Stimulated activated CD8-positive, alpha-beta memory T cell treated with anti-CD3 and anti-CD28 coated beads, Interleukin-12 subunit alpha, Interleukin-12 subunit beta, amount 100 ng/mL, for 1 hour (primary cell): ENCODE measurements at regions not wholly inside any gene's neighbourhood (a gene's known extent, or its start where the extent isn't known, plus 50 kb on each side); places are given as distances from the start of the nearest gene placed in this dataset.
"Not testable (repeated sequence)": the region's sequence is repeated elsewhere in the genome, so short reads cannot be mapped to it uniquely, and the experiment has no call there.

ENCODE experiments used
- DNase-seq: peaks from one replicate; pipeline ENCODE4 v3.0.0-alpha.2; 2020; ENCODE audit warnings: low read depth

DNA sequence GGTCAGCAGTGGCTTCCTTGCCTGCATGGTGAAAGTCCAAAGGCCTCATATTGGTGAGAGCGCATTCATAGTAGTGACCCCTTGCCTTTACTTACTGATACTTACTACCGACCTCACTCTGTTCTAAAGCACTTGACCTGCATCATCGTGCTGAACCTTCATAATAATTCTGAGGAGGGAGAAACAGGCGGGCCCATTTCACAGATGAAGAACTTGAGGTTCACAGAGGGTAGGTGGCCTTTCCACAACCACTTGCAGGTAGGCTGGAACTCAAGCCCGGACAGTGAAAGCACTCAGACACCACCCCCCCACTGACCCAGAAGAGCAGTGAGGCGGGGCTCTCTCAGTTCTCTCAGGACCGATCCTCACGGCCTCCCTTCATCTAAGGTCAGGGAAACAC lies 149.4 kb upstream of the CHST15 start:
- DNase-seq, result no peak

DNA sequence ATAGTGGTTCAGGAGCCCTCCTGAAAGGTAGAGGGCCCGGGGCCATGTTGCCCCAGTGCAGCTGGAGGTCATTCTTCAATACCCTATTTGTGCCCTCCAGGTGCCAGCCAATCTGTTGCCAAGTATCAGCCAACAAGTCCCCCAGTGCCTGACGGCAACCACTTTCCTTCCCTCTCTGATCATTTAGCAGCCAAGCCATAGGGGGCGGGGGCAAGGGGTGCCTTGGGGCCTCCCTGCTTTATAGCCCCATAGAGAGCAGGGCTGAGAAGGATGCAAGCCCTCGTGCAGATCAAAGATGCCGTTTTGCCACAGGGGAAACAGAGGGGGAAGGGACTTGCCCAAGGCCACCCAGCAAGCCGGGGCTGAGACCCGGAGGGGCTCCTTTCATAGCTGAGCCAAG lies 149.0 kb upstream of the CHST15 start:
- no peak for DNase-seq

DNA sequence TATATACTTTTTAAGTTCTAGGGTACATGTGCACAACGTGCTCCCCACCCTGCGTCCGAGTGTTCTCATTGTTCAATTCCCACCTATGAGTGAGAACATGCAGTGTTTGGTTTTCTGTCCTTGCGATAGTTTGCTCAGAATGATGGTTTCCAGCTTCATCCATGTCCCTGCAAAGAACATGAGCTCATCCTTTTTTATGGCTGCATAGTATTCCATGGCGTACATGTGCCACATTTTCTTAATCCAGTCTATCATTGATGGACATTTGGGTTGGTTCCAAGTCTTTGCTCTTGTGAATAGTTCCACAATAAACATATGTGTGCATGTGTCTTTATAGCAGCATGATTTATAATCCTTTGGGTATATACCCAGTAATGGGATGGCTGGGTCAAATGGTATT lies 148.1 kb upstream of the CHST15 start:
- DNase-seq, result not testable (repeated sequence)

DNA sequence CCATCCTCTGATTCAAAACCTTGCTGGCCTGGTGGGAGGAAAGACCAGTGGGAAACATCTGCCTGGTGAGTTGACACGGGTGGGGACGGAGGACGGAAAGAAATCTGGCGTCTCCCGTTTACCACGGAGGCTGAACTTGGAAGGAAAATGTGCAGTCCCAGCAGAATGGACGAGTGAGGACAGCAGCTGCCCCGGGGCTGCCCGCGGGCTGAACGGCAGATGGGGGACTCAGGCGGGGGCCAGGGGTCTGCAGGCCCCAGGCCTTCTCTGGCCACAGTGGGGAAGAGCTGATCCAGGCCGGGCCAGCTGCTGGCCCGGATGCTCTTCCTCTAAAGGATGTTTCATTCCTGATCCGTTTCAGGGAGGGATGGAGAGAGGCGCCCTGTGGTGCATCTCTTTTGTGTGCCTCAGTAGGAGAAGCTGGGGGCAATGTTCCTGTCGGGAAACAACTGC lies 147.5 kb upstream of the CHST15 start:
- no peak for DNase-seq

DNA sequence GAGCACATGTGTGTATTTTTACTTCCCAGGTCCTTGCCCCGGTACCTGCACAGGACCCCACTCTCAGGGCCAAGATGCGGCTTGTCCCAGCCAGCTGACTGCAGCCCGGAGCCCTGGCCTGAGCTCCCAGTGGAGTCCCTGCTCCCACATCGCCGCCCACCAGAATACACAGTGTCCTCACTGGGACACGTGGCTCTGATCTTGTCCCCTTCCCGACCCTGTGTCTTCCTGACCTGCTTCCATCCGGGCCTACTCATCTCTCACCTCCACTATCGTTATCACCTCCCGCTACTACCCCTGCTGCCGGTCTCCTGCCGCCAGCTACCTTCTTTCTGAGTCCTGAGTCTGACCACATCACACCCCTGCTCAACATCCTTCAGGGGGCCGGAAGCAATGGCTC lies 146.3 kb upstream of the CHST15 start:
- DNase-seq, result no peak

DNA sequence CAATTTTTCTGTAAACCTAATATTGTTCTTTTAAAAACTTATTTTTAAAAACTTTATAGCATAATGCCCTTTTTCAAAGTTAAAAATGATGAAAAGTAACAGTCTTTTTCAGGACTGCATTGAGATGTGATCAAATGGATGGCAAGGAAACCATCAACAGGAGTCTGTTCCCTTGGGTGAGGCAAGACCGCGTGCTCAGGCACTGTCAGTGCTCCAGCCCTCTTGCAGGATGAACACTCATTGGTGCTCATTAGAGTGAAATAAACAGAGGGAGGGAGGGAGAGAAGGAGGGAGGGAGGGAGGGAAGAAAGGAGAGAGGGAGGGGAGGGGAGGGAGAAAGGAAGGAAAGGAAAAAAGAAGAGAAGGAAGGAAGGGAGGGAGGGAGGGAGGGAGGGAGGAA lies 145.7 kb upstream of the CHST15 start:
- DNase-seq, result no peak

DNA sequence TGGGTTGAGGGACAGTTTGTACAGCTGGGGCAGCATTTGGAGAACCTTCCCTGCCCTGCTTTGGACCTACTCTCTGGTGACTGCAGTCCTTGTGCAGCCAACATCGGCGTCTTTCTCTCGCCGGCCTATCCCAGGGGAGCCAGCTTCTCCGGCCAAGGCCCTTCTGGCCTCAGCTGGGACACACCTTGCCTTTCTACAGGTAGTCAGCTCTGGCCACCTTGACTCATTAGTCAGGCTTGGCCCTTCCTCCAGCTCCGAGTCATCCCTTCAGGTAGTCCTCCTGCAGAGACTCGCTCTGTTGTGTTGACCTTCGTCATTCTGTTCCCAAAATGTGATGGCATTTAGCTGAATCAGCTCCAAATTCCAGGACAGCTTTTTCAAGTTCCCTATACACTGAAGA lies 145.0 kb upstream of the CHST15 start:
- no peak for DNase-seq

DNA sequence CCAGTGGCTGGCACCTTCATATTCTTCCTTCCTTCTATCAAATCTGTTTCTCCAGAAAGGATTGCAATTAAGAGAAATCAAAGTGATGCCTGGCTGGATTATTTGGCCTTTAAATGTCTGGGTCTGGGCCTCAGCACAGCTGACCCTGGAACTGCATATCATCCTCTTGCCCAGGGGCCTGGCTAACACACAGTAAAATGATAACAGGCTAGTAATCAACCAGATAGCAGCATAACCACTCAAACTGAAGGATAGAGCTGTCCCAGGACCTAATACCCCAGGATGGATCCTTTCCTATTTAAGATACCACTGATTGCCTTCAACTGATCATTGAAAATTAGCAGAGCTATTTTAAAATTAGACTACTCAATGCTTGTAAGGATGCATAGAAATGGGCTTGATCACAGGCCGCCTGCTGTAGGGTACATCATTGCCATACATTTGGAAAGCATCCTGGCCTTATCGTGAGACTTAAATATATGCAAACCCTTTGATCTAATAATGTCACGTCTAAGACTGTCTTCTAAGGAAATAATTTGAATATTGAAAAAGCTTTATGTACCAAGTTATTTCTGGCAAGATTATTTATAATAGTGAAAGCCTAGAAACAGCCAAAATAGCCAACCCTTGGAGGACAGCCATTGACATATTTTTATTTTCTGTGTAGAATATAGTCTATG lies 144.0 kb upstream of the CHST15 start:
- DNase-seq, result no peak

DNA sequence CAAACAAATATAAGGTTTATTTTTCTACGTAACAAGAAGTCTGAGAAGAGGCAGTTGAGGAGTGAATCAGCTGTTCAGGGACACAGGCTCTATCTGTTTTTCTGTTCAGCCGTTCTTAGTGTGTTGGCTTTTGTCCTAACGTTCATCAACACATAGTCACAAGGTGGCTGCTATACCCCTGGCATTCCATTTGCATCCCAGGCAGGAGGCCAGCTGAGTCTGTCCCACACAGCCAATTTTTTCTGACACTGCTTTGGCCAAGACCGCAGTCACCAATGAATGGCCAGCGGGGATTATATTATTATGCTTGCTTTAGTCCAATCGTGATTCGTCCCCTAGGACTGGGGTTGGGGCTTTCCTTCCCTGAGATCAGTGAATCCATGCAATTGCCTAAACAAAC lies 143.4 kb upstream of the CHST15 start:
- no peak for DNase-seq

DNA sequence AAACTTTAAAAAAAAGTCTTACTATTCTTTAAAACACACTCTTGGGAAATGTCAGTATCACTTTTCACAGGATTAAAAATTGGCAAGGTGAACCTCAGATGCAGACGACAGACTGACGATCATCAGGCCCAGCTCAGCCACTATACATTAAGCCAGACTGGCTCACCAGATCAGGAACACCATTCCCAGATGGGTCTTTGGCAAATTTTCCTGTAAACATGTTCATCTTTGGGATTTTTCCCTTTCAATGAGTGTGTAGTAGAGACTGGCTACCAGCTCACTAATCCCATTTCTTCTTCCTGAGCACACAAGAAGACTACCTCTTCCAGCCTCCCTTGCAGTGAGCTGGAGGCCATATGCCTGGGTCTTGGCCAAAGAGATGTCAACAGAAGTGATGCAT lies 142.7 kb upstream of the CHST15 start:
- DNase-seq, result no peak

DNA sequence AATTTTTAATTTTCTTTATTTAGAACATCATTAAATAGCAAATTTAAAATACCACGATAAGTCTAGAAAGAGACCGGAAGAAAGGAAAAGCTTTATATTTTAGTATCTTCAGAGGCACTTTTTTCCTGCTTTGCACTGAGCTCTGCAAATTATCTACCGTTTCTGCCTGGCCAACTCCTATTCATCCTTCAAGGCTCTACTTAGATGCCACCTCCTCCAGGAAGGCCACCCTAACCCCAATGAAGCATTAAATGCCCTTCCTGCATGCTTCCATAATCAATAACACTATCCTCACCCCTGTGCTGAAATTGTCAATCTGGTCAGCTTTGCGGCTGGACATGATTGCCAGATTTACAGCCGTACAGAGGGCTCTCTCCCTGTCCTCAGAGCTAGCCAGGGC lies 141.8 kb upstream of the CHST15 start:
- DNase-seq, result no peak

DNA sequence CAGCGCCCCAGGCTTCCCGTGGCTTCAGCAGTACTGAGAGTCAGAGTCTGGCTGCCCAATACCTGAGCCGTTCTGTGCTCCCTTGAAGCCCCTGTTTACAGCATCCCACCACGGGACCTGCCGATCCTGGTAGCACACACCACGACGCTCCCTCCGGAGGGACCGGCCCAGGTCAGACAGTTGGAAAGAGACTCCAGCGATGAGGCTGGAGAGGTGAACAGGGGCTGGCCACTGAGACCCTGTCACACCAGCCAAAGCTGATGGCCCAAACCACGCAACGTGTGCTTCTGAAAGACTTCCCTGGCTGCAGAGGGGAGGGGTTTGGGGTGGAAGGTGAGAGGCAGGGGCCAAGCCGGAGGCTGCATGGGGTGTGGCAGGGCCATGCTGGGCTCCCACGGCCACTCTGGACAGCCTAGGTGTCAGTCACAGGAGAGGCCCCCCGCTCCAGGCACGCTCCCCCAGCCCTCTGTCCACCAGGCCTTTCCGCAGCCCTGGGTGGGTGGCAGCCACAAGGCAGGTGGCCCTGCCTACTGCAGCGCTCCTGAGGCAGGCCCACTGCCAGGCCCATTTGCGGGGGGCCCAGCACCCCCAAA lies 140.2 kb upstream of the CHST15 start:
- DNase-seq, result no peak

DNA sequence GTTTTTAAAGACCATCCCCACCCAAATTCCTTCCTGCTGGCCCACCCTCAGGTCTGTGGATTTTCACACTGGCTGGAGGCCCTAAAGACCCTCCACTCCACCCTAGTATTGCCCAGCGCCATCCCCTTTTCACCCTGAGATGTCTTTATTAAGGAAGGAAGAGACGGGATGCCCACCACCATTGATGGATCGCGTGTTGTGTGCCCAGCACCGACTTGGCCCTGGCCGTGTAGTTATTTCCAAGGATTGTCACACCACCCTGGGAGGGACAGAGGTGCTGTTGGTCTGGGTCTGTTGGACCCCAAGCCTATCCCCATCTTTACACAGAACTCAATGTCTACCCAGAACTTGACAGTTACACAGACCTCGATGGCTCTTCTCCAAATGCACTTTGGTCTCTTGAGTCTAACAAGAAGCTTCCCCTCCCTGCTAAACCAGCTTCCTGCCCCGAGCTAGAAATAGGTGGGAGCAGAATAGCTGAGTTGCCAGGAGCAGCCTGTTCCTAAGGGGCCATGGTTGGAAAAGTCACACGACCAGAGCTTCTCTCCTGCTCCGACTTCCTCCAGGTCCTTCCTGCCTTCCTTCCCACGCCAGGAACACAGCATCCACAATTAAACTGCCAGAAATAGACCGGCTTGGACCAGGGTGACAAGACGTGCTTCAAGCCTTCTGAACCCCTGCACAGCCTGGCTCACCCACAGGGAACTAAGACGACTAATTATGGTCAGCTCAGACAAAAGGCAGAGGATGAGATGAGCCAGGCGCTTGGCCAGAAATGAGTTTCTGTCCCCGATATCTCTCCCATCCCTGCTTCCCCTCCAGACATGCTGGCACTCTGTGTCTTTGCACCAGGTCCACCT lies 139.5 kb upstream of the CHST15 start:
- DNase-seq, result no peak

DNA sequence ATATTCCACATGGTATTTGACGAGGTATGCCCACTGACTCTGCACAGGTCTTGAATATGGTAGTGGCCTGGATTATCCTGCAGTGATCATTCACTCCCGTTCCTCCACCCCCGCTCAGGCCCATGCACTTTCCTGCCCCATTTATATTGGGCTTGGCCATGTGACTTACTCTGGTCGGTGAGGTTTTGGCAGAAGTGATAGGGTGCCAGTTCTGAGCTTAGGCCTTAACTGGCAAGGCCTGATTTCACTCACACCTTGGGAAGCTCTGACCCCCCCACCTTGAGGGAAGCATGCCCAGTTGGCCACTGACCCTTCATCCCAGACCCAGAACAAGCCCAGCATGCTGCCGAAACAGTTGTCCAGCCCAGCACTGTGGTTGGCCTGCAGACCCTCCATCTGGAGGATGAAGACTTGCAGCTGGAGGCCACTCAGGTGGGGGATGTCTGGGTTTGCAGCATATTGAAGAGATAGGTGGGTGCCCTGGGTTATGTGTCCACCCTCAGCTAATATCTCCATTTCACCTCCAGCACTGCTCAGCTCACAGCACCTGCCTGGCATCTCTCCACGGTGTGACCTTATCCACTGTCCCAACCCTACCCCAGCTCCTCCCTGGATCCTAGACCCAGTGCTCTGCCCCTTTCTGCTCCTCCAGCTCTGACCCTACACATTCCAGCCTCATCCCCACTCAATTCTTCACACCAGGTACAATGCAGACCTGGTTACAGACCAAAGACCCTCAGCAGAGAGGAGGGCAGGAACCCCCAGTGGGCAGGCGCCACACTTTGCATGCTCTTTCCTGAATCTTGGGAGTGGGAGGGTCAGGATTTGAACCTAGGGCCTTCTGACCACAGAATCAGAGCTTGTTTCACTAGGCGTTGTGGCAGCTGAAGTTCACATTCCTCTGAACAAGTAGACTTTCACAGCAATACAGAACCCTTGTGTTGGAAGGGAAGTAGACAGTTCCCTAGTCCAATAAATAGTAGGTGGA lies 138.1 kb upstream of the CHST15 start:
- no peak for DNase-seq

DNA sequence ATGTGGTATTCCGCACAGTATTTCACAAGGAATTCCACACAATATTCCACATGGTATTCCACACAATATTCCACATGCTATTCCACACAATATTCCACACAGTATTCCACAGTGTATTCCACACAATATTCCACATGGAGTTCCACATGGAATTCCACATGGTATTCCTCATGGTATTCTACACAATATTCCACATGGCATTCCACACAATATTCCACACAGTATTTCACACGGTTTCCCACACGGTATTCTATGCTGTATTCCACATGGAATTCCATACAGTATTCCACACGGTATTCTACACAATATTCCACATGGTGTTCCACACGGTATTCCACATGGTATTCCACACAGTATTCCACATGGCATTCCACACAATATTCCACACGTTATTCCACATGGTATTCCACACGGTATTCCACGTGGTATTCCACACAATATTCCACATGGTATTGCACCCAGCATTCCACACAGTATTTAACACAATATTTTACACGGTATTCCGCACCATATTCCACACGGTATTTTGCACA lies 137.3 kb upstream of the CHST15 start:
- no peak for DNase-seq

DNA sequence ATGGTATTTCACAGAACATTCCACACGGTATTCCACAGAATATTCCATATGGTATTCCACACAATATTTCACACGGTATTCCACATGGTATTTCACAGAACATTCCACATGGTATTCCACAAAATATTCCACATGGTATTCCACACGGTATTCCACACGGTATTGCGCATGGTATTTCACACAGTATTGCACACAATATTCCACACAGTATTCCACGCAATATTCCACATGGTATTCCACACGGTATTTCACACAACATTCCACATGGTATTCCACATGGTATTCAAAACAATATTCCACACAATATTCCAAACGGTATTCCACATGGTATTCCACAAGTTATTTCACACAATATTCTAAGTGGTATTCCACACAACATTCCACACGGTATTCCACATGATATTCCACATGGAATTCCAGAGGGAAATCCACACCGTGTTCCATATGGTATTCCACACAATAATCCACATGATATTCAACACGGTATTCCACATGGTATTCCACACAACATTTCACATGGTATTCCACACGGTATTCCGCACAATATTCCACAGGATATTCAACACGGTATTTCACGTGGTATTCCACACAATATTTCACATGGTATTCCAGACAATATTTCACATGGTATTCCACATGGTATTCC lies 136.7 kb upstream of the CHST15 start:
- no peak for DNase-seq

DNA sequence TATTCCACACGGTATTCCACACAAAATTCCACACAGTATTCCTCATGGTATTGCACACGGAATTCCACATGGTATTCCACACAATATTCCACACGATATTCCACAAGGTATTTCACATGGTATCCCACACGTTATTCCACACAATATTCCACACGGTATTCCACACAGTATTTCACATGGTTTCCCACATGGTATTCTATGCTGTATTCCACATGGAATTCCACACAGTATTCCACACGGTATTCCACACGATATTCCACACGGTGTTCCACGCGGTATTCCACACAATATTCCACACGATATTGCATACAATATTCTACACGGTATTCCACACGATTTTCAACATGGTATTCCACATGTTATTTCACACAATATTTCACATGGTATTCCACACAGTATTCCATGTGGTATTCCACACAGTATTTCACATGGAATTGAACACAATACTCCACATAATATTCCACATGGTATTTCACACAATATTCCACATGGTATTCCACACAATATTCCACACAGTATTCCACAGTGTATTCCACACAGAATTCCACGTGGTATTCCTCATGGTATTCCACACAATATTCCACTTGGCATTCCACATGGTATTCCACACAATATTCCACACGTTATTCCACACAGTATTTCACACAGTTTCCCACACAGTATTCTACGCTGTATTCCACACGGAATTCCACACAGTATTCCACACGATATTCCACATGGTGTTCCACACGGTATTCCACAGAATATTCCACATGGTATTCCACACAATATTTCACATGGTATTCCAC lies 136.0 kb upstream of the CHST15 start:
- no peak for DNase-seq

DNA sequence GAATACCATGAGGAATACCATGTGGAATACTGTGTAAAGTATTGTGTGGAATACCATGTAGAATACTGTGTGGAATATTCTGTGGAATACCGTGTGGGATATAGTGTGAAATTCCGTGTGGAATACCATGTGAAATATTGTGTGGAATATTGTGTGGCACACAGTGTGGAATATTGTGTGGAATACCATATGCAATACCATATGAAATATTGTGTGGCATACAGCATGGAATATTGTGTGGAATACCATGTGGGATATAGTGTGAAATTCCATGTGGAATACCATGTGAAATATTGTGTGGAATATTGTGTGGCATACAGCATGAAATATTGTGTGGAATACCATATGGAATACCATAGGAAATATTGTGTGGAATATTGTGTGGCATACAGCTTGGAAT lies 135.1 kb upstream of the CHST15 start:
- DNase-seq, result no peak

DNA sequence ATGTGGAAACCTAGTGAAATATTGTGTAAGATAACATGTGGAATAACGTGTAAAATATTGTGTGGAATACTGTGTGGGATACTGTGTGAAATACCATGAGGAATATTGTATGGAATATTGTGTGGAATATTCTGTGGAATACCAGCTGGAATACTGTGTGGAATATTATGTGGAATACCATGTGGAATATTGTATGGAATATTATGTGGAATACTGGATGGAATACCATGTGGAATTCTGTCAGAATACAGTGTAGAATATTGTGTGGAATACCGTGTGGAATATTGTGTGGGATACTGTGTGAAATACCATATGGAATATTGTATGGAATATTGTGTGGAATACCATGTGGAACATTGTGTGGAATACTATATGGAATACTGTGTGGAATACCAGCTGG lies 134.6 kb upstream of the CHST15 start:
- DNase-seq, result no peak
